ENCODE measurements at regions not wholly inside any gene's neighbourhood (a gene's known extent, or its start where the extent isn't known, plus 50 kb on each side); places are given as distances from the start of the nearest gene placed in this dataset.

GRCh38 chr5:56463944-56464571 is 230.9 kb upstream of the ANKRD55 start:
- TF ChIP-seq, protein P1, sequence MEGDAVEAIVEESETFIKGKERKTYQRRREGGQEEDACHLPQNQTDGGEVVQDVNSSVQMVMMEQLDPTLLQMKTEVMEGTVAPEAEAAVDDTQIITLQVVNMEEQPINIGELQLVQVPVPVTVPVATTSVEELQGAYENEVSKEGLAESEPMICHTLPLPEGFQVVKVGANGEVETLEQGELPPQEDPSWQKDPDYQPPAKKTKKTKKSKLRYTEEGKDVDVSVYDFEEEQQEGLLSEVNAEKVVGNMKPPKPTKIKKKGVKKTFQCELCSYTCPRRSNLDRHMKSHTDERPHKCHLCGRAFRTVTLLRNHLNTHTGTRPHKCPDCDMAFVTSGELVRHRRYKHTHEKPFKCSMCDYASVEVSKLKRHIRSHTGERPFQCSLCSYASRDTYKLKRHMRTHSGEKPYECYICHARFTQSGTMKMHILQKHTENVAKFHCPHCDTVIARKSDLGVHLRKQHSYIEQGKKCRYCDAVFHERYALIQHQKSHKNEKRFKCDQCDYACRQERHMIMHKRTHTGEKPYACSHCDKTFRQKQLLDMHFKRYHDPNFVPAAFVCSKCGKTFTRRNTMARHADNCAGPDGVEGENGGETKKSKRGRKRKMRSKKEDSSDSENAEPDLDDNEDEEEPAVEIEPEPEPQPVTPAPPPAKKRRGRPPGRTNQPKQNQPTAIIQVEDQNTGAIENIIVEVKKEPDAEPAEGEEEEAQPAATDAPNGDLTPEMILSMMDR (IDR thresholded peaks at IDR 0.05): no peak
- TF ChIP-seq ZFX (IDR thresholded peaks at IDR 0.05; ENCODE audit: borderline replicate concordance): no peak
